ENCODE measurements at regions not wholly inside any gene's neighbourhood (a gene's known extent, or its start where the extent isn't known, plus 50 kb on each side); places are given as distances from the start of the nearest gene placed in this dataset.

GRCh38 chr18:45277908-45278307 is 337.4 kb upstream of the SLC14A2 start:
- ATAC-seq (no peak), DNase-seq (ENCODE audit: low read depth, low spot score) (no peak)
- Histone ChIP-seq H3K4me1 (ENCODE audit: control insufficient read depth, insufficient read depth, low read length) (no peaks in the 10 kb centered on the region), H3K27ac (ENCODE audit: low read length) (no peak overlapping the region), H3K27me3 (ENCODE audit: control insufficient read depth, insufficient read depth, low read length) (no peaks in the 10 kb centered on the region), H3K36me3 (ENCODE audit: control insufficient read depth, insufficient read depth, low read length) (no peaks in the 10 kb centered on the region), H3K4me3 (ENCODE audit: low read depth in 2 of 2, low read length in 2 of 2) (no peak overlapping the region), H3K9me3 (ENCODE audit: control insufficient read depth, insufficient read depth, low read depth, low read length) (no peaks in the 10 kb centered on the region)
- ChIA-PET POLR2A (no interaction called here), CTCF (no interaction called here)
- BruUV-seq (replicated peaks): no TSS peak
- intact Hi-C loops (cut with micrococcal nuclease; ENCODE audit: unreplicated experiment) (no loop called here), in situ Hi-C loops (cut with HindIII; ENCODE audit: low pct_unique_long_range_greater_than_20kb, low sequenced_read_pairs) (no loop called here)
- no peak for TF ChIP-seq TCF7L2 (IDR thresholded peaks at IDR 0.05; ENCODE audit: low read depth, low read length)
- no peak for TF ChIP-seq POLR2AphosphoS5 (IDR thresholded peaks at IDR 0.05; ENCODE audit: low read depth, low read length)
- TF ChIP-seq SIN3A (IDR thresholded peaks at IDR 0.05; ENCODE audit: borderline replicate concordance, insufficient read depth, low read depth, low read length): no peak
- TF ChIP-seq REST (IDR thresholded peaks at IDR 0.05; ENCODE audit: insufficient read depth in 1 of 2, low read depth in 2 of 2, low read length in 1 of 2): no peak
- no peak for TF ChIP-seq CTCF (IDR thresholded peaks at IDR 0.05)

GRCh38 chr18:45280481-45281276 is 334.6 kb upstream of the SLC14A2 start:
- ATAC-seq (no peak), DNase-seq (ENCODE audit: low read depth, low spot score) (no peak)
- BruUV-seq (replicated peaks): no TSS peak
- Histone ChIP-seq H3K27ac (ENCODE audit: low read length) (no peak overlapping the region), H3K27me3 (ENCODE audit: control insufficient read depth, insufficient read depth, low read length) (no peaks in the 10 kb centered on the region), H3K4me3 (ENCODE audit: low read depth in 2 of 2, low read length in 2 of 2) (no peak overlapping the region), H3K36me3 (ENCODE audit: control insufficient read depth, insufficient read depth, low read length) (no peaks in the 10 kb centered on the region), H3K9me3 (ENCODE audit: control insufficient read depth, insufficient read depth, low read depth, low read length) (no peaks in the 10 kb centered on the region), H3K4me1 (ENCODE audit: control insufficient read depth, insufficient read depth, low read length) (no peaks in the 10 kb centered on the region)
- no peak for TF ChIP-seq REST (IDR thresholded peaks at IDR 0.05; ENCODE audit: insufficient read depth in 1 of 2, low read depth in 2 of 2, low read length in 1 of 2)
- TF ChIP-seq SIN3A (IDR thresholded peaks at IDR 0.05; ENCODE audit: borderline replicate concordance, insufficient read depth, low read depth, low read length): no peak
- TF ChIP-seq TCF7L2 (IDR thresholded peaks at IDR 0.05; ENCODE audit: low read depth, low read length): no peak
- ChIA-PET POLR2A (no interaction called here), CTCF (no interaction called here)
- in situ Hi-C loops (cut with HindIII; ENCODE audit: low pct_unique_long_range_greater_than_20kb, low sequenced_read_pairs) (no loop called here), intact Hi-C loops (cut with micrococcal nuclease; ENCODE audit: unreplicated experiment) (no loop called here)

Data from Panc1 (cell line).